ENCODE measurements at regions not wholly inside any gene's neighbourhood (a gene's known extent, or its start where the extent isn't known, plus 50 kb on each side); places are given as distances from the start of the nearest gene placed in this dataset.

DNA sequence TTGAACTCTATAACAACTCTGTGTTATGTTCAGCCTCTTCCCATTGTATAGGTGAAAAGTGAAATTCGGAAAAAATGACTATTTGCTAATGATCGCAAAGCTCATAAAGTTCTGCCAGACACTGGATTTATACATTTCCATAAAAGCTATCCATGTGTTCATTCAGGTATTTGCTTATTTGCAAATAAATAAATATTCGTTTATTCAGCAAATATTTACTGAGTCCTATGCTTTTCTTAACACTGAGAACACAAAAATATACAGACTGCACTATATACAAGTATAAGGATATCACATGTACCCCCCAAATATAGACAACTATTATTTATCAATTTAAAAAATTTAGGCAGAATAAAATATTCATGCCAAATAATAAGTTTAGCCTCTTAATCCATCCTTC, 63.2 kb upstream of the ATP8B1 start:
- DNase-seq, result no peak

DNA sequence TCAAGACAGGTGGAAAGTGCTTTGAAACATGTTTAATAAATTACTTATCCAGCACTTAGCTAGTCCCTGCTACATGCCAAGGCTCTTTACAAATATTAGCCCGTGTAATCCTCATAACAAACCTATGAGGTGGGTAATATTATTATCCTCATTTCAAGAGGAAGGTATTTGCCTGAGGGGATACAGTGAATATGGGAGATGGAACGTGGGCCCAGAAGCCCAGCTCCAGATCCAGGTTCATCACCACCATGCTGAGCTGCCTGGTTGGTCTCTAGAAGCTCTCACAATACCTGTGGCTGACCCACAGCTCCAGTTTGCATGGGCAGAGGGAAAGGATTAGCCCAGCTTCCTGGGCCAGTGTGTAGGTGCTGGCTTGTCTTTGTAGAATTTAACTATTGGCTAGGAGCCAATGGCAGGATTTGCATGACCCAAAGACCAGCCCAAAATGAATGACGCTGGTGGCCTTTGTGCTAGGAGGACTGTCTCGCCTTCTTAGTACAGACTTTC, 61.6 kb upstream of the ATP8B1 start:
- DNase-seq, result no peak

DNA sequence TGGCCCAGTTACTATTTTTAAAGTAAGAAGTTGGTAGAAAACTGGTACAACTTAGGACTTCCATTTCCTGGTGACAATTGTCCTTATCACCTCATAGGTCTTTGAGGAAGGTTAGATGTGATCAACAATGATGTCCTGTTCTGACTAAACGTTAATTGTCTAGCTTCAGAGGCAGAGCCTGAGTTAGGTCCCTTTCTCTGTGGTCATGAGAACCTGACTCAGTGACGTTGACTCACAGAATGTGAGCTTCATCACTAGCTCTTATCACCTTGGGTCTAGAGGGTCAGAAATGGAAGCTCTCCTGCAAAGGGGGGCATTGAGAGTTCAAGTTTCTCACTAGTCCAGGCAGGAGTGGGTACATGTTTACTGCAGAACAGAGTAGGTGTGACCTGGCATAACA, 60.6 kb upstream of the ATP8B1 start:
- DNase-seq, result no peak

GRCh38 chr18:57859314-57859713, 56.2 kb upstream of the ATP8B1 start:
- no peak for DNase-seq

DNA sequence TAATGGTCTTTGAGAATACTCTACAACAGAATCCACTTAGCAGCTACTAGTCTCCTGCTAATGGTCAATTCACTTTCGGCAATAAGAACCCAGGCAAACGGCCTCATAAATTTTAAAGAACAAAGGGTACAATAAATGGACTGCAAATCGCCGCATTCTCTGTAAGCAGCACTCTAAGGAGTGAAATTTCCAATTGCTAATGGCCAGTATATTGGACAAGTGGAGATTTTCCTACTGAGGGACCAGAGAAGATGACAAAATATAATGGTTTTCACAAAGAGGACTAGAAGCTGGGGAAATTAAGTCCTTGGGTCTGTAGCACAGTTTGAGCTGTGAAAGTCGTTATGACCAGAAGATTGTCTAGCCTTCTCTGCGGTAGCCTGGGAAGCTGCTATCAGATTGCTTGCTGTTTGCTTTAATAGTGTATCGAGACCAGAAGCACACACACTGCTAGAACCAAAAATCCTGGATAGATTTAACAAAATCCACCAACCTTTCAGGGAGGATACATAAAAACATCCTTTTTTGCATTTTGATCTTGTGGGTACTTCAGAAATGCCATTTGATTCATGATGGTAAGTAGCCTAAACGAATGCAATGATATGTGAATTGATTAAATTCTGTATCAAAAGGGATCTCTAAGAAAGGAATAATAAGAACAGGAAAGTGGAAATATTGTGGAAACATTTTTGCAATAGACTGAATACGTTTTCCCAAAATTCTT, 53.6 kb upstream of the ATP8B1 start:
- DNase-seq, result no peak

DNA sequence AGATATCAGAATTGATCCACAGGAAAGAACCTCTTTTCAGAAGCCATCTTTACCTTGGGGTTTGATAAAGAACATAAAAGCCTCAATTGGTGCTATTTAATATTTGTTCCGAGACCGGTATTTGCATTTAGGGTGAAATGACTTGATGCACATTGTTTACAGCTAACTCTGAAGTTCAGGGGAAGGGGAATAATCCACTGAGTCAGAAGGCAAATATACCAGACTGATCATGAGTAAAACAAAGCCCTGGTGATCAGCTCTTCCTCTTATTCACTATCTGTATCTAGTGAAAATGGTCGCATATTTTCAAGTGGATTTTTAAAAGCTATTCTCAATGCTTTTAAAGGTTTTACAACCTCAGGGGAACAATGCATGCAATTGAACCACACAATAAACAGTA, 53.0 kb upstream of the ATP8B1 start:
- no peak for DNase-seq

- no peak for DNase-seq
Measured at GRCh38 chr18:57855551-57855950, 52.4 kb upstream of the ATP8B1 start.

DNA sequence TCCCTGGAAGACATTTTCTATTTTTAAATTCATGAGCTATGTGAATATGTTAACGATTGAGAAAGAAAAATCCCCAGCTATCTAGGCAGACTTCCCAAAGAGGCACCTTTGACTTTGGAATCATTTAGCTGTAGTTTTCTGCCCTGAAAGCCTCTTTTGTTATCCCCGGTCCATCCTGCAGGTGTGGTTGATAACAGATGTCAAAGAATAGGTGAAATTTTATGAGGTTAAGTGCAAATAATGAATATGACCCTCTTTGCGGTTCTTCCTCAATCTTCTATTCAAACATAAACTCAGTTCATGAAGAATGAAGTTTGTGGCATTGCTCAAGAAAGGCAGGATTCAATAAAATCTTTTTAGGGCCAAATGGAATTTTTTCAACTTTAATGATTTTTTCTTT, 51.6 kb upstream of the ATP8B1 start:
- DNase-seq, result no peak

GRCh38 chr18:57853864-57854263, 50.7 kb upstream of the ATP8B1 start:
- no peak for DNase-seq

GRCh38 chr18:57853133-57853532, 50.0 kb upstream of the ATP8B1 start:
- no peak for DNase-seq

All from activated CD4-positive, alpha-beta T cell treated with anti-CD3 and anti-CD28 coated beads, Interleukin-2, amount 50 U/mL, for 48 hours (primary cell).